Anterior cingulate cortex (tissue), 58 donors: ENCODE measurements at regions not wholly inside any gene's neighbourhood (a gene's known extent, or its start where the extent isn't known, plus 50 kb on each side); places are given as distances from the start of the nearest gene placed in this dataset.

Source experiments
- DNase-seq, 58 donors: peaks; one replicate each; lab custom pipeline; 2025; lab: John Stamatoyannopoulos, UW

DNA sequence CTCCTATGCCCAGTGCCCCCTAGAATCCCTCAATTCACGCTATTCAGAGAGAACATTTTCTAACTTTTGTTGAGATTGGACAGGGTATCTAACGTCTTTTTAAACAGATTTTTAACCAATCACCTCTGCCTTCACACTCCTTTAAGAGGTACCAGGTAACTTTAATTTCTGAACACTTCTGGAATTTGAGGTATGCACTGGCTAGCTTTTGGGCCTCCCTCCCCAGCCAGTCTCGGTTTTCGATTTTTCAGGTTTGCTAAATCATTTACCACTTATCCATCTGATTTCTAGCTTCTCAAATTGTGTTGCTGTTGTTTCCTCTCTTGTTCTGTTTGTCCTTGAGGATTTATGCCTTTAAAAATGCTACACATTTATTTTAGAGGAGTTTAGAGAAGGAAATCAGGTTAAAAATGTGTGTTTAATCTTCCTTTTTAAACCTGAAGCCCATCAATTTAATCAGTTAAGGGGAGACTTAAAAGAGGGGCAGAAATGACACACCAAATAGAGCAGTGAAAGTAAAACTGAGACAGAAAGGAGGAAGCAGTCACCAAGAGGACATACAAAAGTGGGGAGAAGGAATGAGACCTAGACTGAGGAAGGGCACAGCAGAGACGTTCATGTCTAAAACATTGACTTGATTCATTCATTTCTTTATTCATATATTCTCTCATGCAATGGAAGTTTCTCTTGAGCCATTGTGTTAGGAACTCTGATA is 139.6 kb upstream of the HTR2A start:
- DNase-seq: no peak

DNA sequence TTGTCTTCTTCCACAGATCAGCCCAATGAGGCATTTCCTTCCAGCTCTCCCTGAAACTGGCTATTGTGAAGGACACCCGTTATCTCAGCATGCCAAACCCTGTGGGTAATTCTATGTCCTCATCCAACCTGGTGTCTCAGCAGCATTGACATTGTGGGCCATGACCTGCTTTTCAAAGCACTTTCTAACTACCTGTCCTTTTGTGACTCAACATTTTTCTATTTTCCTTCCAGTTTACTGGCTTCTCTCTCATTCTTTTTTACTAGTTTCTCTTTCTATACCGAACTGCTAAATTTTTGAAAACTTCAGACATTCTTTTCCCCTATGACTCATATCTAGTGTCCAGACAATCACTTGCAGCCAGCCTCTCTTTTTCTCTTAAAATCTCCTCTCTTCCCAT is 136.4 kb upstream of the HTR2A start:
- DNase-seq: no peak

DNA sequence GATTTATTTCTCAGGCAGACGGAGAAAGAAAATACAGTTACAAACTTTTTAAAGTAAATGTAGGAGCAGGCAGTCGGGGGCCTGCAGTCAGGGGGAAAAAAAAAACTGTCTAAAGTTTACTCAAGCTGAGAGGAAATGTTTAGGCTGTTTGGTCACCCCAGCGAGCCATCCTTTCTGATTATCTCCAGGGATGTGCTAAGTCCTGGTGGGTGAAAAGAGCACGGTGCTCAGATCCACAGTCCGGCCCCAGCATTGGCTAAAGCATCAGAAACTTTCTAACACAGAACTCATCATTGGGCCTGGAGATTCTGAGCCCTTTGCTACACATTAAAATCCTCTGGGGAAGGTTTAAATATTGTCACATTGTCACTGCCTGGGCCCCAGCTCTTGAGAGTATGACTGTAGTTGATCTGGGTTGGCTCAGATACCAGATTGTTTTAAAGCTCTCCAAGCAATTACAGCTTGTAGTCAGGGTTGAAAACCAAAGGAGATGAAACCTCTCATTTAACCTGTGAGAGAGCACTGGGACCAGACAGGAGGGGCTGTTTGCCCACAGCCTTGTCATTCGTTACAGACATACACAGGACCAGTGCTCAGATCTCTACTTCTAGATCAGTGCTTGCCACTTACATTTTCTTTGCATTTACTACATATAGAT is 131.1 kb upstream of the HTR2A start:
- DNase-seq: no peak

DNA sequence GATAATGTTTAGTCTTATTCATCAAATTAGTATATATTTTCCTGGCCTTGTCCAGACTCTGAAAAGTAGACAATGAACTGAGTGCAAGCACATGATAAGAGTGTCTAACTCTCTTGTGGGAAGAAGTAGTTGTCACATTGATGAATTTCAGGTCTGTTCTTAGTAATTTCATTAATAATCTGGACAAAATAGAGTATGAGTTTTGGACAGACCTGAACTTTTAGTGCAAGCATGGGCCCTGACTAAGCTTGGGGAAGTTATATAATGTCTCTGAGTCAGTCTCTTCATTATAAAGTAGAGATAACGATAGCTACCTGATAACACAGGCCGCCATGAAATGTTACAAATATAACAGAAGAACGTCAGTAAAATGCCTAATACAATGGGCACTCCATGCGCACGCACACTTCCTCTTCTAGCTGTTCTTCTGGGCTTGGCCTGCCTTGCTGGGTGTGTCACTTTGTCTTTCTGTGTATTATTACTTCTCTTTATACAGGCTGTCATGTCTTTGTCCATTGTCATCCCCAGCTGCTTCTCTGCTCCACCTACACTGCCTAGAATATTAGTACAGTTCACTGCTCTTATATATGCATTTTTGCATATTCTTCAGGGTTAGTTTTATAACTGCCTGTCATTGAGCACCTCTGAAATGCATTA is 129.1 kb upstream of the HTR2A start:
- no peak for DNase-seq

DNA sequence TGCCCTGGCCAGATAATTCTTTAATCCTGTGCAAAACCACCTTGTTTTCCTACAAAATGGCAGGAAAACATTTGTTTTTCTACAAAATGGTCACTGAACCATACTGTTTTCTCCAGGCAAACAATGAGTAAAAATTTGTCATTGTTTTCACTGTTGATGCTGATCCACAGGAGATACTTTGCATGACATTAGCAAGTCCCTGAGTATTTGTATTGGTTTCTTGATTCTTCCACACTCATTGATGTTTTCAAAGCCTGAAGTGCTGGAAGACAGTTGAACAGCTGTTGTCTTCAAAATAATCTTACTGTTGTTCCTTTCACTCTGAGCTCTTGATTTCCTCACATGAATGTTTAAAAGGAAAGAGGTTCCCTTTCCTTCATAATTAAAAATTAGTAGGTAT is 123.1 kb upstream of the HTR2A start:
- DNase-seq: no peak

DNA sequence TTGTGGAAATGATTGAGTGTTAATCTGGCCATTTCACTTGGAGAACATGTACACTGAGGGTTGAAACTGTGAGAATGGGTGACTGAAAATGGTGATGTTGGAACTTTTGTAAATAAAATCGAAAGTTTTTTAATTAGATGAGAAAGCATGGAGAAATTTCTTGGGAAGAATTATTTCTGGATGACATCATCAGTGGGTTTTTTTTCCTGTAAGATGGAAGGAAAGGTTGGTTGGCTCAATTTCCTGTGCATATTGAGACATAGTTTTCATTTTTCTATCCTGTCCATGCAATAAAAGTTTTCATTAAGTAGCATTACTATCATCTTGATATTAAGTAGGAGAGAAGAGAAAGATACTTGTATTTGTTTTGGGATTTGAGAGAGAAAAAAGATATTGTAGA is 120.6 kb upstream of the HTR2A start:
- DNase-seq: no peak

DNA sequence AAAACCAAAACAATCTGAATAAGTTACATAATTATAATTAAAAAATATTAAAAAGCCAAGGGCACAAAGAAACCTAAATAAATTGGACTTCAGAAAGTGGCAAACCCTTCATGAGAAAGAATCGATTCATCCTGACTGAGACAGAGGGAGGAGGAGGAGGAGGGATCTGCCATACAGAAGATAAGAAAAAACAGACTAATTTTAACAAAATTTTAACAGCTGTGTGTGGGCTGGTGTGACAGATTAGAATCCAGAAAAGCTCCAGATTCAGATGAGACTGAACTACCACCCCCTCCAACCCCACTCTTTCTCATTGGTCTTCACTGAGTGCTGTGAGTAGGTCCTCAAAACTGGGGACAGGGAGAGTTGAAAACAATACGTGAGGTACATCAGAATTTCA is 111.5 kb upstream of the HTR2A start:
- peak in 3 of 58 donors; percentile 2 to 37 (median 3) for DNase-seq

DNA sequence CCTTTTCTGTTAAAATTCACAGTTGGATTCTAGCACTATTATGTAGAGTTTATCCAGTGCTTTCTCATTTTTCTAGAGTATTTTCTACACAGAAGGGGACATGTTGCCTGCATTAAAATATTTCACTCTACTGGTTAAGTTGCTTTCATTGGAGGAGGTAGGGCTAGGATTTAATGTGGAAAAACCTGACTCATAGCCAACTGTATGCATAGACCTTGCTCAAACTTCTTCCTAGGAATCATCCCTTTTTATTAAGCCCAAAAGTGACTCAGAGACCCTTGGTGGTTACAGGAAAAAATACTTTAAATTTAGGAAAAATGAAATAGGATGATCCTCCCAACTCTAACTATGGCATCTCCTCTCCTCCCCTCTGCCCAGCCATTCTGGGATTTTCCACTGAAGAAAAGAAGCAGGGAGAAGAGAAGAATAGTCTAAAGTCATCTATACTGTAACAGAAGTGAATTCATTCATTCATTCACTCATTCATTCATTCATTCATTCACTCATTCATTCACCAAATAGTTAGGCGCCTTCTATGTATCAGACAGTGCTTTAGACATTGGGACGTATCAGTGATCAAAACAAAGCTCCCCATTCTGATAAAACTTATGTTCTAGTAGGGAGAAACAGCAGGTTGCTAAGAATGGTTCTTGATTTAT is 109.0 kb upstream of the HTR2A start:
- no peak for DNase-seq

DNA sequence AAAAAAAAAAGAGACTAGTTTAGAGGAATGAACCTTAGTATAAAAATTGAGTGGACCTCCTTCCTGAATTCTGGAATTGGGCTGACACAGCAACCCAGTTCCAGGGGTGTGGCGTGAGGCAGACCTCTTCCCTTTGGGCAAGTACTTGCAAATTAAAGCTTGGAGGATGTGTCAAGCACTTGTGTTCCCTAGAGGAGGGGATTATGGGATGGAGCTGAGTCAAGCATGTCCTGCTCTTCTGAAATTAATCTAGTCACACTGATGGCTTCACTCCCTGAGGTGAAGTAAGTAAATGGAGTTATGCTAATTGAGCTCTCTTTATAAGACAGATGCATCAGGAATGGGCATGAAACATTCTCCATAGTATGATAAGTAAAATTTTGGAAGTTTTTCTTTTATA is 107.7 kb upstream of the HTR2A start:
- no peak for DNase-seq

DNA sequence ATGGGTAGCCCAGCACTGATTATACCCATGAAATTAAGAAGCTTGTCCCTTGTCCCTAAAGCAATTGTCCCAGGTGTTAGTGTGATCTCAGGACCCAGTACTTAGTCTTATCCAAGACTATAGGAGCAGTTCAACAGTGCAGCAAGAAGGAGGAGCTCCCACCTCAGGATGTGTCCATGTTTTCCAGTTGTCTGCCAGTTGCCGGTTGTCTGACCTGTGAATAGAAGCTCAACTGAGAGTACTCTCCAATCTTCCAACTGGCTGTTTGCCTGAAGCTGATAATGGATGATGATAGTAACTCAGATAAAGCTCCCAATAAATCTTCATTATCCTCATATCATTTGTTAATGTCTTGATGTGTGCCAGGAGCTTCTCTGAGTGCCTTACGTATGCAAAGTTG is 107.2 kb upstream of the HTR2A start:
- no peak for DNase-seq

DNA sequence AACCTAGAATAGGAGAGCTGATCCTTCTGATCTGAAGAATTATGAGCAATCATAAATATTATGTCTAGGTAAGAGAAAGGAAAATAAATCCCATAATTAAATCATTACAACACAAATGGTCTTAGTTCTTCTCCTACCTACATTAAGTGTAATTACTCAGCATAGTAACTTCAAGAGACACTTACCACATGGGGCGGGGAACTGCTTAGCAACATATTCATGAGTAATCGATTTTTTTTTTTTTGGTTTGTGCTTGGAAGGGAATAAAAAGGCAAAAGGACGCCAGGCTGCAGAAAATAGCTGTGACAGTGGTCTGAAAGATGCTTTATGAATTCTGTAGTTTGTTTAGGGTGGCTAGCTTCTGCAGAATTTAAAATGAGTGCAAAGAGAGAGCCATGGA is 103.3 kb upstream of the HTR2A start:
- DNase-seq: no peak

DNA sequence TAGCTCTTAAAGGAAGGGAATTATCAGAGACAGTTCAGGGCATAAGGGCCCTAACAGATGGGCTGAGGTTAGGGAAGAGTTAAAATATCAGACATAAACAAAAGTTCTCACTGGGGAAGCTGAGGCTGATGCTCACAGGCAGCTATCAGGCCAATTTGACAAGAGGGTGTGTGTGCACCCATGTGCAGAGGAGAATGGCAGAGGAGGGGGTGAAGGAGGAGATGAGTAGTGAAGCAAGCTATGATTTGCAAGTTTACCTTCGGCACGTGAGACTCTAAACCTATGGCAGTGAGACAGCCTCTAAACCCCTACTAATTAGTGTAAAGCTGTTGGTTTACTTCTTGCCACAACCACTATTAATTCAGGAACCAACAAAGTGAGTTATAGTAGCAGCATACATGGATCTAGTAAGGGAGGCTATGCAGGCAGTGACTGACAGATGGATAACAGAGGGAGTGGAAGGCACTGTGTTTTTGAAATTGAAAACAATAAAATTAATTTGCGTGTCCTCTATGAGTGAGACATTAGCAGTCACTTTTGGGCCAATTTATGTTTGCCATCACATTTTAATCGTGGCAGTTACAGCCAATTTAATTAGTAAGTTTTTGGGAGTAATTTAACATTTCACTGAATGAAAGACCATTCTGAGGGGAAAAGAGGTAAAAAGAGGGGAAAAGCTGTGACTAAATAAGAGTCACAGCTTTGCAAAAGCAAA is 99.6 kb upstream of the HTR2A start:
- DNase-seq: no peak

DNA sequence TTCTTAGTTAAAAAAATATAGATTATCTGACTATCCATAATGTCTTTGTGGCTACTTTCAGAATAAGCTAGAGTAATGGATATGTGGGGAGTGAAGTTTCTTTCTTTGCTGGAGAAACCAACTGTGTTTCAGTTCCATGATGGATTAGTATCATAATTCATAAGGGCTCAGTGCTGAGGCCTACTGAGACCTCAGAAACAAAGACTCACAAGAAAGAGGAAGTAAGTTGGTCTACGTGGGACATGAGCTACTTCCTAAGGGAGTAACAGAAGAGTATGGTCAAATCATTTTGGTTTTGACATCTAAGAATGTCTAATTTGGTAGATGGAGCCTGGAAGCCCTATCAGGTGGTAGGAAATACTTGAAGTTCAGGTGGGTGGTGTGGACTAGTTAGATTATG is 99.0 kb upstream of the HTR2A start:
- no peak for DNase-seq

DNA sequence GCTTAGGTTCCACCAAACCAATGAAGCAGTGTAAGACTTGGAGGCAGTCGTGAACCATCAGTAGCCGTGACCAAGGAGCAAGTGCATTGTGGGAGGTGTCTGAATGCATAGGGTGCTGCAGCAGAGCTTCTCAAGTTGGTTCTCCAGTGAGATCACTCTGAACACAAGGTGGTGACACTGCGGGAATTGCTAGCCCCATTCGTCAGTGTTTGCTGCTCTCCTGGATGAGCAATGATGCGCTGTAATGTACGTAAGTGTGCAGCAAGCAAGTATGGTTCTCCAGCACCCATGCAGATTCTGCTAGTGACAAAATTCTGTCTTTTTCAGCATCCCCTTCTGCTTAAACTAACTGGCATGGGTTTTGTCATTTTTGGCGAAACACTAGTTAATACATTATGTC is 97.6 kb upstream of the HTR2A start:
- DNase-seq: no peak

DNA sequence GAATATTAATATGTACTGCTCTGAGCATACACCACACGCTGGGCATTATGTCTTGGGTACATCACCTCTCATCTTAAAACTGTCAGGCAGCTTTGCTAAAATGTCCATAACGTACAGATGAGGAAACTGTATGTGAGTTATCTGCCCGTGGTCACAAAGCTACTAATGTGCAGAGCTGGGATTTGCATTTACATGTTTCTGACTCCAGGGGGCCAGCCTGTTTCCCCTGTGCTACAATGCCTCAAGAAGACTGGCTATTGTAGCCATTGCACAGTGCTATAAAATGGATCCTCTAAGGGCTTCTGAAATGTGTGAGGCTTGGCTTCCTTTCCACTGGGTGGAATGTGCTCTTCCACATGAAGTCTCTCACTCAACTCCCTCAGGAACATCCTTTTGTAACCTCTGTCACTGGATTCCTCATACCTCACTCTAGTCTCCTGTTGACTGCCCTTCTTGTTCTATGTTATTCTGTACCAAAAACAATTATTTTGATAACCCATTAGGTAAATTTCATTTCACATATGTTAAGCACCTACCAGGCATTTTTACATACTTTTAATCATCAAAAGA is 95.6 kb upstream of the HTR2A start:
- no peak for DNase-seq

DNA sequence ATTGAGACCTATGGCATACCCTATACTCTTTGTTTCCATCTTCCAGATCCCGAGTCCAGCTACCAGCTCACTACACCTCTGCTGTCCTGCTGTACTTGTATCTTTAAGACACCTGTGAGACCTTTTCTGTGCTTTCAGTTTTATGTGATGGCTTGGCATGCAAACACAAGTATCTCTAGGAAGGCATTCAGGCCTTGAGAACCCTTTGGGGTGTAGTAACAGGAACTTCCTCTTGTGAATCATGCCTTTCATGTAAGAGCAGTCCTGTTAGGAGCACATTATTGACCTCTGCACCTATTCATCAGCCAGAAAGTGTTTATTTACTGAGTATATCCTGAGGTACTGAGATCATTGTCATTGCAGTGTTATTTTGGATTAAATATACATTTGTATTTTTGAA is 87.0 kb upstream of the HTR2A start:
- no peak for DNase-seq

DNA sequence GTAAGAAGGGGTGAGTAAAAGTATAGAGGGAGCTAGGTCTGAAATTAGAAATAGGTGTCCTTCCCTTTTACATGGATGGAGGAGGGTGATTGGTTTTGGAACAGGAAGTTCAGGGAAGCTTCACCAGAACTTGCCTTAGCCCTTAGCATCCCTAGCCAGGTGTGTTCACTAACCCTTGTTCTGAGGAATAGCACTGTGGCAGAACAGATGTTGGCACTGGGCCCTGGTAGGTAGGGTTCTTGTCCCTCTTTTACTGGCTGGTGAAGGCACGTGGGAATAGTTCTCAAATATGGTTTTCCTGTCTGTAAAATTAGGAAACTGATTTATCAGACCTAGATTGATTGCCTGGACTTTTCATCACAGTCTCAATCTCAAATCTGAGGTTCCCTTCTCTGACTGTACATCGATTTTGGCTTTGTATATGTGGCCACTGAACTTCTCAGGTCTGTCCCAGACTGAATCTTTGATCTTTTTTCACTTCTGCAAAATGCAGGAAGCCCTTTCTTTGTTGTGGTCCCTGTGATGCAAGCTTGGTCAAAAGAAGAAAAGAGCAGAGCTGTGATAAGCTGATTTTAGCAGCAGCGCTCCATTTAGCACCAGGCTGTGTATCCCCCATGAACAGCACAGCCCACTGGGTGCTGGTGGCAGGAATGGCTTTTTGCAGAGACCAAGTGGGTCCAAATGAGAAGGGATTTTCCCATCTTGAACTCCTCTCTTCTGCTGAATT is 86.2 kb upstream of the HTR2A start:
- DNase-seq: no peak

DNA sequence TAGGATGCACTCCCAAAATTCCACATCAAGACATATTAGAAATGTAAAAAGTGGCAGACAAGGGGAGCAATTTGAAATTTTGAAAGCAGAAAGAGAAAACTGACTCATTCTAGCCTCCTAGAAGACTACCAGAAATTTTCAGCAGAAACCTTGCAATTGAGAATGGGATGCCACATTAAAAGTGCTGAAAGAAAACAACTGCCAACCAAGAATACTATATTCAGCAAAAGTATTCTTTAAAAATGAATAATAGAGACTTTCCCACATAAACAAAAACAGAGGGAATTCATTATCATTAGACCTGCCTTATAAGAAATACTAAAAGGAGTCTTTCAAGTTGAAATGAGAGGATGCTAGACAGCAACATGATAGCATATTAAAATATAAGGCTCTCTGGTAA is 78.3 kb upstream of the HTR2A start:
- no peak for DNase-seq

DNA sequence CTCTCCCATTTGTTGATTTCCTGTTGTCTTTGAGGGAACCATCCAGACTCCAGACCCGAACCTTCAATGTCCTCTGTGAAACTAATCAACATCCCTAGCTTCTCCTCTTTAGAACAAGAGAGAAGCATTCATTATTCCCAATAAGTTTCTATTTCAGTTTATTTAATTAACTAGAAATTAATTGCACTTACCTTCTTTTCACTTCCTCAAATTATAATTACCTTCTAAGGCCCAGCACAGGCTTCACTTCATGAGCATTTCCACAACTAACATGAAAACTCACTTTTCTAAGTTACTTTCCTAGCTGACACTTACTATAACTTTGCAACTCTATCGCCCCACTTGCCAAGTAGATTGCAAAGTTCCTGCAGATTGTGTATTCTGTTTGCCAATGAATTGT is 71.6 kb upstream of the HTR2A start:
- DNase-seq: no peak
